PC-3 (cell line): ENCODE measurements at regions not wholly inside any gene's neighbourhood (a gene's known extent, or its start where the extent isn't known, plus 50 kb on each side); places are given as distances from the start of the nearest gene placed in this dataset.

Experiments
- ATAC-seq: fragments of 200-7000 bp; cut with Tn5 transposase; 2 replicates; pipeline ENCODE4 v1.9.1; 2020; ENCODE audit warnings: mild to moderate bottlenecking, moderate library complexity
- BruUV-seq: library from RNA; stranded (reverse); fragments of 400-500 nt; replicated peaks from 2 replicates; lab custom pipeline; 2021; lab: Mats Ljungman, UMichigan
- CTCF ChIA-PET: fragments of 300-600 bp; sonication (Branson Sonifier 250); formaldehyde crosslinking; loops from one replicate; lab custom pipeline; 2022; ENCODE audit warnings: antibody characterized with exemption; lab: Charles Lee
- POLR2A ChIA-PET: fragments of 300-600 bp; sonication (Branson Sonifier 250); formaldehyde crosslinking; loops from one replicate; lab custom pipeline; 2022; ENCODE audit warnings: antibody characterized with exemption; ENCODE audit not compliant: unreplicated experiment; lab: Charles Lee
- DNase-seq: peaks from one replicate; pipeline ENCODE4 v3.0.0-alpha.2; 2015
- H2AFZ ChIP-seq: fragments of 300-600 bp; sonication (generic); 2 replicates; pipeline ENCODE4 v1.6.0; 2016; ENCODE audit warnings: antibody characterized with exemption, low read length
- H3F3A ChIP-seq: fragments of 300-600 bp; sonication (generic); one replicate; pipeline ENCODE4 v1.6.0; 2017; ENCODE audit warnings: antibody characterized with exemption, low read length, control low read depth, mild to moderate bottlenecking; ENCODE audit not compliant: unreplicated experiment
- H3K27ac ChIP-seq: fragments of 300-600 bp; sonication (generic); 2 replicates; pipeline ENCODE4 v1.5.1; 2016; ENCODE audit warnings: mild to moderate bottlenecking, low read length
- H3K27me3 ChIP-seq: fragments of 300-600 bp; sonication (generic); 2 replicates; pipeline ENCODE4 v1.6.1; 2016; ENCODE audit warnings: low read length, mixed read lengths
- H3K36me3 ChIP-seq: fragments of 300-600 bp; sonication (generic); 2 replicates; pipeline ENCODE4 v1.6.1; 2016; ENCODE audit warnings: low read depth, mixed run types, low read length, mixed read lengths
- H3K4me1 ChIP-seq: fragments of 300-600 bp; sonication (generic); 2 replicates; pipeline ENCODE4 v1.5.1; 2016; ENCODE audit warnings: low read length; ENCODE audit not compliant: insufficient read depth
- H3K4me2 ChIP-seq: fragments of 300-600 bp; sonication (generic); 2 replicates; pipeline ENCODE4 v1.6.0; 2016; ENCODE audit warnings: low read length
- H3K4me3 ChIP-seq: fragments of 300-600 bp; sonication (generic); 2 replicates; pipeline ENCODE4 v1.5.1; 2016; ENCODE audit warnings: mild to moderate bottlenecking, low read length, mixed read lengths
- H3K79me2 ChIP-seq: fragments of 300-600 bp; sonication (generic); 2 replicates; pipeline ENCODE4 v1.6.1; 2017; ENCODE audit warnings: low read length, mixed read lengths
- H3K9ac ChIP-seq: fragments of 300-600 bp; sonication (generic); 2 replicates; pipeline ENCODE4 v1.6.0; 2016; ENCODE audit warnings: mild to moderate bottlenecking, low read length
- H3K9me2 ChIP-seq: fragments of 300-600 bp; sonication (generic); replicated peaks from 2 replicates; pipeline ENCODE4 v1.6.1; 2016; ENCODE audit warnings: mixed run types, low read length, mixed read lengths
- H3K9me3 ChIP-seq: fragments of 300-600 bp; sonication (generic); 2 replicates; pipeline ENCODE4 v1.6.1; 2016; ENCODE audit warnings: low read length, mixed read lengths
- H4K20me1 ChIP-seq: fragments of 300-600 bp; sonication (generic); 2 replicates; pipeline ENCODE4 v1.6.1; 2016; ENCODE audit warnings: low read length, mixed read lengths
- EZH2 ChIP-seq: fragments of 300-600 bp; sonication (generic); IDR thresholded peaks from one replicate; pipeline ENCODE4 v1.6.1; 2017; ENCODE audit warnings: antibody characterized with exemption, mild to moderate bottlenecking, low read length; ENCODE audit not compliant: unreplicated experiment
- EZH2phosphoT487 ChIP-seq: fragments of 300-600 bp; sonication (generic); IDR thresholded peaks from 2 replicates; pipeline ENCODE4 v1.6.1; 2018; ENCODE audit warnings: mild to moderate bottlenecking, antibody characterized with exemption, low read length, borderline replicate concordance
- intact Hi-C: fragments of 100-400 bp; cut with micrococcal nuclease; formaldehyde crosslinking; loops from 2 replicates; pipeline ENCODE4 v1.9.0; 2023
- TF ChIP-seq, protein P1 (sequence below): fragments of 300-600 bp; sonication (generic); conservative IDR thresholded peaks from 2 replicates; pipeline ENCODE4 v1.5.1; 2017; ENCODE audit warnings: antibody characterized with exemption, low read depth, mild to moderate bottlenecking, low read length

DNA sequence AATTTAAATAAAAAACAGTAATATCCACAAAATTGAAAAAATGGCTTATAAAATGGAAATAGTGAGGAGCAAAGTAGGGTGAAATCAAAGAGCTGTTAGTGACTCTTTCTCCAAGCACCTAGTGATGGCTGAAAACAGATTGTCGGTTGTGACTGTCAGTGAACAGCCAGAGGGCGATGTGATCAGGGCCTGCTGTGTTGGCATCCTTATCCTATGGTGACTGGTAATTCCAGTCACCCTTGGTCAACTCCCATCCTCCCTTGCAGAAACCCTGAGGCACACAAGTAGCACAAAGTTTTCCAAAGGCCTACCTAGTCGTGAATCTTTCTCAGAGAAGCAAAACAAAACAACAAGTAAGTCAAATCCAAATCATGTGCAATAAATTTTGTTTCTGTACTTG lies 599.8 kb upstream of the CXADR start:
- H3K27me3 ChIP-seq, result no peaks in the 10 kb centered on the region
- H3K79me2 ChIP-seq, result no peaks in the 10 kb centered on the region
- no peaks in the 10 kb centered on the region for H4K20me1 ChIP-seq
- CTCF ChIA-PET, result no interaction called here
- DNase-seq (no peak), ATAC-seq (no peak)
- no peaks in the 10 kb centered on the region for H3K9me2 ChIP-seq
- no peak overlapping the region for H3K9ac ChIP-seq
- TF ChIP-seq EZH2 (no peak), EZH2phosphoT487 (no peak)
- TF ChIP-seq, protein P1, sequence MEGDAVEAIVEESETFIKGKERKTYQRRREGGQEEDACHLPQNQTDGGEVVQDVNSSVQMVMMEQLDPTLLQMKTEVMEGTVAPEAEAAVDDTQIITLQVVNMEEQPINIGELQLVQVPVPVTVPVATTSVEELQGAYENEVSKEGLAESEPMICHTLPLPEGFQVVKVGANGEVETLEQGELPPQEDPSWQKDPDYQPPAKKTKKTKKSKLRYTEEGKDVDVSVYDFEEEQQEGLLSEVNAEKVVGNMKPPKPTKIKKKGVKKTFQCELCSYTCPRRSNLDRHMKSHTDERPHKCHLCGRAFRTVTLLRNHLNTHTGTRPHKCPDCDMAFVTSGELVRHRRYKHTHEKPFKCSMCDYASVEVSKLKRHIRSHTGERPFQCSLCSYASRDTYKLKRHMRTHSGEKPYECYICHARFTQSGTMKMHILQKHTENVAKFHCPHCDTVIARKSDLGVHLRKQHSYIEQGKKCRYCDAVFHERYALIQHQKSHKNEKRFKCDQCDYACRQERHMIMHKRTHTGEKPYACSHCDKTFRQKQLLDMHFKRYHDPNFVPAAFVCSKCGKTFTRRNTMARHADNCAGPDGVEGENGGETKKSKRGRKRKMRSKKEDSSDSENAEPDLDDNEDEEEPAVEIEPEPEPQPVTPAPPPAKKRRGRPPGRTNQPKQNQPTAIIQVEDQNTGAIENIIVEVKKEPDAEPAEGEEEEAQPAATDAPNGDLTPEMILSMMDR, result no peak
- POLR2A ChIA-PET, result no interaction called here
- no peaks in the 10 kb centered on the region for H3F3A ChIP-seq
- H3K4me2 ChIP-seq, result no peak overlapping the region
- H3K4me3 ChIP-seq, result no peak overlapping the region
- H3K36me3 ChIP-seq, result no peaks in the 10 kb centered on the region
- no TSS peak for BruUV-seq
- intact Hi-C loops, result no loop called here
- no peak overlapping the region for H2AFZ ChIP-seq
- no peaks in the 10 kb centered on the region for H3K9me3 ChIP-seq
- no peak overlapping the region for H3K27ac ChIP-seq
- H3K4me1 ChIP-seq, result no peaks in the 10 kb centered on the region

DNA sequence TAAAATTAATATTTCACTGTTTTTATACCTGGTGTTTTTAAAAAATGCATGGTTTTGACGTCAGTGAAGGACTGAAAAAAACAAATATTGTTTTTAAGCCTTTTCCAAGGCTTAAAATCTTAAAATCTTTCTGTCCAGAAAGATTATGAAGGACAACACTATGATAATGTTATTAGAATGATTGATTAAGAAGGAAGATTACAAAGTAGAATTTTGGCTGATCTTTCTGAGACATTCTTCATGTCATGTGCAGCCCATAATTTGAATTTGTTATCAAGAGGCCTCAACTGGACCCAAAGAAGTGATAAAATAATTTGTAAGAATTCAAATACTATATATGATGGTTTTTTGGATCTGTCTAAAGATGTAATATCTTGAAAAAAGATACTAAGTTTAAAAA lies 584.4 kb upstream of the CXADR start:
- no peaks in the 10 kb centered on the region for H3F3A ChIP-seq
- ChIA-PET POLR2A (no interaction called here), CTCF (no interaction called here)
- intact Hi-C loops, result no loop called here
- no peak overlapping the region for H2AFZ ChIP-seq
- H3K4me3 ChIP-seq, result no peak overlapping the region
- H3K79me2 ChIP-seq, result no peaks in the 10 kb centered on the region
- no peak overlapping the region for H3K4me2 ChIP-seq
- DNase-seq (no peak), ATAC-seq (no peak)
- H3K27me3 ChIP-seq, result no peaks in the 10 kb centered on the region
- H4K20me1 ChIP-seq, result no peaks in the 10 kb centered on the region
- no peaks in the 10 kb centered on the region for H3K9me2 ChIP-seq
- no peak overlapping the region for H3K9ac ChIP-seq
- TF ChIP-seq EZH2phosphoT487 (no peak), EZH2 (no peak)
- TF ChIP-seq, protein P1, result no peak
- peaks cover 13% of the 10 kb centered on the region; the same call in 1 of the 2 replicates for H3K9me3 ChIP-seq
- H3K36me3 ChIP-seq, result no peaks in the 10 kb centered on the region
- H3K27ac ChIP-seq, result no peak overlapping the region
- BruUV-seq, result no TSS peak
- H3K4me1 ChIP-seq, result no peaks in the 10 kb centered on the region

DNA sequence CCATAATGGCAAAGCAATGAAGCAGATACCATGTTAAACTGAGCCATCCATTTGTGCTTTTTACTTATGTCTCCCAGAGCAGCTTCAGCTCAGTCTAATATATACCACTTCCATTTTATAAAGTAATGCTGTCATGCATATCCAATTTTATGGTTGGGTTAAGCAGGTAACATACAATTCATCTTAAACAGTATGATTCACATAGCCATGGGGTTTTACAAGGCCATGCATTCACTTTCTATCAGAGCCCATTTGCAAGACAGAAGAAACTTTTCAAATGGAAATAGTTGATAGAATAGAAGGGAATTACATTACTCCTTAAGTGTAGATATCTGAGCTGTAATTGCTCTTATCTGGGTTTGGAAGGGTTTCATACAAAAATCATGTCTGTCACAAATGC lies 580.5 kb upstream of the CXADR start:
- no peaks in the 10 kb centered on the region for H3K9me2 ChIP-seq
- no peak overlapping the region for H3K4me3 ChIP-seq
- H3K9ac ChIP-seq, result no peak overlapping the region
- H3K9me3 ChIP-seq, result peaks cover 20% of the 10 kb centered on the region
- CTCF ChIA-PET, result no interaction called here
- H3K79me2 ChIP-seq, result no peaks in the 10 kb centered on the region
- no peaks in the 10 kb centered on the region for H3K27me3 ChIP-seq
- POLR2A ChIA-PET, result no interaction called here
- DNase-seq, result no peak
- no peak for ATAC-seq
- no peaks in the 10 kb centered on the region for H3K4me1 ChIP-seq
- H3F3A ChIP-seq, result no peaks in the 10 kb centered on the region
- H3K36me3 ChIP-seq, result no peaks in the 10 kb centered on the region
- intact Hi-C loops, result no loop called here
- H3K27ac ChIP-seq, result no peak overlapping the region
- TF ChIP-seq, protein P1, result no peak
- TF ChIP-seq EZH2phosphoT487 (no peak), EZH2 (no peak)
- no TSS peak for BruUV-seq
- no peaks in the 10 kb centered on the region for H4K20me1 ChIP-seq
- no peak overlapping the region for H2AFZ ChIP-seq
- H3K4me2 ChIP-seq, result no peak overlapping the region
